Nephron progenitor cell (in vitro differentiated cells): ENCODE measurements at regions not wholly inside any gene's neighbourhood (a gene's known extent, or its start where the extent isn't known, plus 50 kb on each side); places are given as distances from the start of the nearest gene placed in this dataset.
"Not testable (repeated sequence)": the region's sequence is repeated elsewhere in the genome, so short reads cannot be mapped to it uniquely, and the experiment has no call there.

ENCODE experiments used
- DNase-seq: peaks from one replicate; pipeline ENCODE4 v3.0.0; 2021
- H3K27ac Mint-ChIP-seq: 2 replicates; pipeline ENCODE4 v1.8.0; 2021; ENCODE audit warnings: mild to moderate bottlenecking, moderate library complexity, mixed read lengths
- H3K27me3 Mint-ChIP-seq: 2 replicates; pipeline ENCODE4 v1.8.0; 2021; ENCODE audit warnings: mild to moderate bottlenecking, low read depth, mixed read lengths; ENCODE audit not compliant: poor library complexity
- H3K36me3 Mint-ChIP-seq: 2 replicates; pipeline ENCODE4 v1.8.0; 2021; ENCODE audit warnings: low read depth, mixed read lengths
- H3K4me1 Mint-ChIP-seq: 2 replicates; pipeline ENCODE4 v1.8.0; 2021; ENCODE audit warnings: mixed read lengths
- H3K4me3 Mint-ChIP-seq: 2 replicates; pipeline ENCODE4 v1.8.0; 2021; ENCODE audit warnings: mild to moderate bottlenecking, moderate library complexity, mixed read lengths
- H3K9me3 Mint-ChIP-seq: 2 replicates; pipeline ENCODE4 v1.8.0; 2021; ENCODE audit warnings: mild to moderate bottlenecking, moderate library complexity, mixed read lengths
- TF ChIP-seq, protein P1 (sequence below): fragments of 200-600 bp; sonication (generic); IDR thresholded peaks from 2 replicates; pipeline ENCODE4 v1.5.0; 2021; ENCODE audit warnings: antibody characterized with exemption

DNA sequence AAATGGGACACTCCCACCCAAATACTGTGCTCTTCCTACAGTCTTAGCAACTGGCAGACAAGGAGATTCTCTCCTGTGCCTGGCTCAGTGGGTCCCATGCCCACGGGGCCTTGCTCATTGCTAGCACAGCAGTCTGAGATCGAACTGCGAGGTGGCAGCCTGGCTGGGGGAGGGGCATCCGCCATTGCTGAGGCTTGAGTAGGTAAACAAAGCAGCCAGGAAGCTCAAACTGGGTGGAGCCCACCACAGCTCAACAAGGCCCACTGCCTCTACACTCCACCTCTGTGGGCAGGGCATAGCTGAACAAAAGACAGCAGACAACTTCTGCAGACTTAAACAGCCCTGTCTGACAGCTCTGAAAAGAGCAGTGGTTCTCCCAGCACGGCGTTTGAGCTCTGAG is 174.8 kb downstream of the COL12A1 start:
- not testable (repeated sequence) for H3K27me3 Mint-ChIP-seq, DNase-seq, H3K4me1 Mint-ChIP-seq, H3K9me3 Mint-ChIP-seq, H3K27ac Mint-ChIP-seq, H3K36me3 Mint-ChIP-seq, H3K4me3 Mint-ChIP-seq

DNA sequence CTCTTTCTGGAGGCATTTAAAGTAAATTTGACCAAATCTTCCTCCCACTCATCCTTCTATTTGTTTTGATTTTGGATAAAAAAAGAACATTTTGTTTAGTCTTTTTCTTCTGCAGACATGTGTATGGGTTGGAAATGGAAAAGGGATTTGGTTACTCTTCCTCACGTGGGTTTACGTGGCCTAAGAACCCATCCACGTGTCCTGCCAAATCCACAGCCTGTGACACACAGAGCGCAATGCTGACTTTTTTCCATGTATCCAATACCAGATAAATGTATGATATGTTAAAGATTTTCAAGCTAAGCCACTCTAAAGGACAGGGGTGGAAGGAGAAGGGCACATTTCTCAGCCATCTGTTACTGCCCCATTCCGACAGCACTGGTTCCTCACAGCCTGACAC is 176.5 kb downstream of the COL12A1 start:
- no peak overlapping the region for H3K4me3 Mint-ChIP-seq
- no peaks in the 10 kb centered on the region for H3K36me3 Mint-ChIP-seq
- H3K27me3 Mint-ChIP-seq: peaks cover 3% of the 10 kb centered on the region
- no peaks in the 10 kb centered on the region for H3K4me1 Mint-ChIP-seq
- TF ChIP-seq, protein P1, sequence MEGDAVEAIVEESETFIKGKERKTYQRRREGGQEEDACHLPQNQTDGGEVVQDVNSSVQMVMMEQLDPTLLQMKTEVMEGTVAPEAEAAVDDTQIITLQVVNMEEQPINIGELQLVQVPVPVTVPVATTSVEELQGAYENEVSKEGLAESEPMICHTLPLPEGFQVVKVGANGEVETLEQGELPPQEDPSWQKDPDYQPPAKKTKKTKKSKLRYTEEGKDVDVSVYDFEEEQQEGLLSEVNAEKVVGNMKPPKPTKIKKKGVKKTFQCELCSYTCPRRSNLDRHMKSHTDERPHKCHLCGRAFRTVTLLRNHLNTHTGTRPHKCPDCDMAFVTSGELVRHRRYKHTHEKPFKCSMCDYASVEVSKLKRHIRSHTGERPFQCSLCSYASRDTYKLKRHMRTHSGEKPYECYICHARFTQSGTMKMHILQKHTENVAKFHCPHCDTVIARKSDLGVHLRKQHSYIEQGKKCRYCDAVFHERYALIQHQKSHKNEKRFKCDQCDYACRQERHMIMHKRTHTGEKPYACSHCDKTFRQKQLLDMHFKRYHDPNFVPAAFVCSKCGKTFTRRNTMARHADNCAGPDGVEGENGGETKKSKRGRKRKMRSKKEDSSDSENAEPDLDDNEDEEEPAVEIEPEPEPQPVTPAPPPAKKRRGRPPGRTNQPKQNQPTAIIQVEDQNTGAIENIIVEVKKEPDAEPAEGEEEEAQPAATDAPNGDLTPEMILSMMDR: no peak
- H3K9me3 Mint-ChIP-seq: no peaks in the 10 kb centered on the region
- no peak for DNase-seq
- no peak overlapping the region for H3K27ac Mint-ChIP-seq

DNA sequence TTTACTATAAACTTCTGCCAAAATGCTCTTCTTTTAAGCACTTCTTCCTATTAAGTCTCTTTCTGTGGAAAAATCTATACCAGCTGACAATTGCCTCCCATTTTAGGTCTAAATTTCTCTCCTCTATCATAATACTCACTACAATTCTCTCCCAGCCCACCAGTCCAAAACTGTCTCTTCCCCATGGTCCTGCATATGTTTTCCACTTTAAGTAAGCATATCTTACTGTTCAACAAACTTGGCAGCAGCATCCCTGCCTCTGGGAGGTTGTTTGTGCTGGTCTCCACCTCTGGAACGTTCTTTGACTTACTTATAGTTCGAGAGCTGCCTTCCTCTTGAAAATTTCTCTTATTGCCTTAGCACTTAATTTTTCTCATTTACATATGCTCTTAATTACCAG is 180.5 kb downstream of the COL12A1 start:
- H3K27ac Mint-ChIP-seq: no peak overlapping the region

DNA sequence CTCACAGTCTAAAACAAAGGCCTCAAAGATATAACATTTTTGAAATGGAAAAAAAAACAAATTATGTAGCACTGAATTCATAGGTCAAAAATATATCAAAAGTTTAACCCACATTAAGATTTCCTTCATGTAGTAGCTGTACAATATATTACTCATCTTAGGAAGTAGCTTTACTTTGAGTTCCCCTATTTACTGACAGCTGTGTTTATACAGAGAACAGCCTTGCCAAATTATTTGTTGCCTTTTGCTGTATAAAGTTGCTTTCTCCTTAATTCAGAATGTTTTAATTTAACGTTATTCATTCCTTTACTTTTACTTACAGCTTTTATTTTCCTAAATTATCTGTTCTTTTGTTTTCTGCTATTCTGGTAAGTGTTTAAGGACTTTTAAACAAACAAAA is 181.0 kb downstream of the COL12A1 start:
- H3K4me1 Mint-ChIP-seq: no peaks in the 10 kb centered on the region
- H3K9me3 Mint-ChIP-seq: no peaks in the 10 kb centered on the region
- no peaks in the 10 kb centered on the region for H3K36me3 Mint-ChIP-seq
- no peak overlapping the region for H3K4me3 Mint-ChIP-seq
- no peak for DNase-seq
- H3K27me3 Mint-ChIP-seq: peaks cover 3% of the 10 kb centered on the region
- TF ChIP-seq, protein P1: no peak
- no peak overlapping the region for H3K27ac Mint-ChIP-seq

More for the DNA sequence above, 180.5 kb downstream of the COL12A1 start:
- Mint-ChIP-seq H3K9me3 (no peaks in the 10 kb centered on the region), H3K27me3 (peaks cover 3% of the 10 kb centered on the region), H3K4me3 (no peak overlapping the region), H3K4me1 (no peaks in the 10 kb centered on the region), H3K36me3 (no peaks in the 10 kb centered on the region)
- TF ChIP-seq, protein P1: no peak
- DNase-seq: no peak

DNA sequence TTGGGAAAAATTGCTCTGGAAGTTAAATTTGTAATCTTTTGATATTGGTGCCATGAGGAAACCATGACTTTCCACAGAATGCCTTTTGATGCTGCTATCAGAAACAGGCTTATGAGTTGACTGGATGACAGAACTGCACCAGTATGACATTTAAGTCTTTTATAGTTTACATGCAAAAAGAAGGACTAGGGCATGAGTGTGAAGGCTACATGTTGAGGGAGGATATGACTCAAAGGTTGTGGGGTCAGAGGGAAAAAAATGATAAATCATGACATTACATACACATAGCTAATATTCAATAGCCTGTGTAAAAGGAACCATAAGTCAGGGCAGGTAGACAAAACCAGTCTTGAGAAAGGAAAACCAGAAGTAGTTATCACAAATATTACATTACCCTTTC is 182.2 kb downstream of the COL12A1 start:
- Mint-ChIP-seq H3K4me3 (no peak overlapping the region), H3K36me3 (no peaks in the 10 kb centered on the region), H3K27me3 (peaks cover 3% of the 10 kb centered on the region), H3K27ac (no peak overlapping the region), H3K4me1 (no peaks in the 10 kb centered on the region), H3K9me3 (peaks cover 4% of the 10 kb centered on the region)
- DNase-seq: no peak
- TF ChIP-seq, protein P1: no peak

DNA sequence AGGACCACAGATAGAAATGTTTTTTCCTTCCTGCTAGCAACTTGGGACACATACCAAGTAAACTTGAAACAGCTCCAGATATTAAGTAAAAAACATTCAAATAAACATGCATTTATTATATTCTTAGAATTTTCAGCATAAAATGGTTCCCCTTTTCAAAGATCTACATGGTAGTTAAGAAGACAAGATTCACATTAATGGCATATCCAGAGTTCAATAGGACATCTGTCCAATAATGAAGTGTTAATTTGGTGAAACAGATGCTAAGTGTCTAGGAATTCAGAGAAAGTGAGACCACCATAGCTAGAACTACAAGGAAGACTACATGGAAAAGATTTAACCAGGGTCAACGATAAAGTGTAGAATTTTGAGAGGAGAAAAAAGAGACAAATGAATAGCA is 184.9 kb downstream of the COL12A1 start:
- Mint-ChIP-seq H3K27ac (no peak overlapping the region), H3K9me3 (peaks cover 19% of the 10 kb centered on the region), H3K4me1 (no peaks in the 10 kb centered on the region), H3K36me3 (no peaks in the 10 kb centered on the region), H3K4me3 (no peak overlapping the region), H3K27me3 (no peaks in the 10 kb centered on the region)
- TF ChIP-seq, protein P1: no peak
- DNase-seq: no peak

DNA sequence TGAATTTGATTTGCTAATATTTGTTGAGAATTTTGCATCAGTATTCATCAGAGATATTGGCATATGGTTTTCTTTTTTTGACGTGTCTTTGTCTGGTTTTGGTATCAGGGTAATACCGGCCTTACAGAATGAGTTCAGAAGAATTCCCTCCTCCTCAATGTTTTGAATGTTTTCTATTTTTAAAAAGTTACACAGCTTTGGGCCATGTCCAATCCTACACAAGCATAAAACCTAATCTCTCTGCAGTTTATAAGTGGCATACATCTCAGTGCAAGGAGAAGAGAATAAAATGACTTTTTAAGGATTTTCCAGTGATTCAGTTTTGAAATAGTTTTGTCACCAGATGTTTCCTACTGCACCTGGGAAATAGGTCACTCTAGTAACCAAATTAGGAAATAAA is 185.5 kb downstream of the COL12A1 start:
- Mint-ChIP-seq H3K9me3 (peaks cover 20% of the 10 kb centered on the region), H3K36me3 (no peaks in the 10 kb centered on the region), H3K4me1 (no peaks in the 10 kb centered on the region), H3K4me3 (no peak overlapping the region), H3K27me3 (no peaks in the 10 kb centered on the region), H3K27ac (no peak overlapping the region)
- TF ChIP-seq, protein P1: no peak
- DNase-seq: no peak
